Fibroblast of villous mesenchyme (primary cell): ENCODE measurements at regions not wholly inside any gene's neighbourhood (a gene's known extent, or its start where the extent isn't known, plus 50 kb on each side); places are given as distances from the start of the nearest gene placed in this dataset.
"Not testable (repeated sequence)": the region's sequence is repeated elsewhere in the genome, so short reads cannot be mapped to it uniquely, and the experiment has no call there.

Source experiments
- DNase-seq: peaks from one replicate; pipeline ENCODE4 v3.0.0-alpha.2; 2010; ENCODE audit warnings: low read depth
- H3K4me3 ChIP-seq: 2 replicates; pipeline ENCODE4 v1.5.1; 2011; ENCODE audit warnings: low read depth, mild to moderate bottlenecking, low read length
- TF ChIP-seq, protein P1 (sequence below): IDR thresholded peaks from 2 replicates; pipeline ENCODE4 v1.5.1; 2012; ENCODE audit warnings: low read depth, mild to moderate bottlenecking, low read length; ENCODE audit not compliant: insufficient read depth

- TF ChIP-seq, protein P1, sequence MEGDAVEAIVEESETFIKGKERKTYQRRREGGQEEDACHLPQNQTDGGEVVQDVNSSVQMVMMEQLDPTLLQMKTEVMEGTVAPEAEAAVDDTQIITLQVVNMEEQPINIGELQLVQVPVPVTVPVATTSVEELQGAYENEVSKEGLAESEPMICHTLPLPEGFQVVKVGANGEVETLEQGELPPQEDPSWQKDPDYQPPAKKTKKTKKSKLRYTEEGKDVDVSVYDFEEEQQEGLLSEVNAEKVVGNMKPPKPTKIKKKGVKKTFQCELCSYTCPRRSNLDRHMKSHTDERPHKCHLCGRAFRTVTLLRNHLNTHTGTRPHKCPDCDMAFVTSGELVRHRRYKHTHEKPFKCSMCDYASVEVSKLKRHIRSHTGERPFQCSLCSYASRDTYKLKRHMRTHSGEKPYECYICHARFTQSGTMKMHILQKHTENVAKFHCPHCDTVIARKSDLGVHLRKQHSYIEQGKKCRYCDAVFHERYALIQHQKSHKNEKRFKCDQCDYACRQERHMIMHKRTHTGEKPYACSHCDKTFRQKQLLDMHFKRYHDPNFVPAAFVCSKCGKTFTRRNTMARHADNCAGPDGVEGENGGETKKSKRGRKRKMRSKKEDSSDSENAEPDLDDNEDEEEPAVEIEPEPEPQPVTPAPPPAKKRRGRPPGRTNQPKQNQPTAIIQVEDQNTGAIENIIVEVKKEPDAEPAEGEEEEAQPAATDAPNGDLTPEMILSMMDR = no peak
- no peak overlapping the region for H3K4me3 ChIP-seq
- no peak for DNase-seq
These were observed 728.8 kb downstream of the TENT5A start for GRCh38 chr6:81023709-81024108.

DNA sequence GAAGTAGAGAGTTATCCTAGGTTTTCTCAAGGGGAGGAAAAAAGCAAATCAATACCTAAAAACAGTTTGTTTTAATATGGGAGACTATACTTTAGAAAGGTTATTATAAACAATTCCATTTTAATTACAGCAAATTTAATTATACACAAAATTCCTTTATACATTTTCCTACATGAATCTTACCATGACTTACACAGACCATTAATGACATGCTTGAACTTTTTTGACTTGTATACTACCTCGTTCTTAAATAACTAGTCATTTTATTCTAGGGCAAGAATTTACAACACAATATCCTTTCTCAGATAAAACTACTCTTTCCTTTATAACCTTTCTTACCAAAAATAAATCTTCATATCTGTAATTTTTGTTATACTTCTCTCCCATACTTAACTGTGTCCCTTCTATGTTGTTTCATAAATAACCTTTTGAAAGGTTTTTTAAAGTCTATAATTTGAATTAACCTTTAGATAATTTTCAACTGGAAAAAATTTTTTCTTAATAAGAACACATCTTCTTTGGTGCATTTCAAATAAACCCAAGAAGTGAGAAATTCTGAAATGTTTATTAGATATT lies 729.4 kb downstream of the TENT5A start:
- TF ChIP-seq, protein P1 = no peak
- DNase-seq = peak; percentile 3
- no peak overlapping the region for H3K4me3 ChIP-seq

DNA sequence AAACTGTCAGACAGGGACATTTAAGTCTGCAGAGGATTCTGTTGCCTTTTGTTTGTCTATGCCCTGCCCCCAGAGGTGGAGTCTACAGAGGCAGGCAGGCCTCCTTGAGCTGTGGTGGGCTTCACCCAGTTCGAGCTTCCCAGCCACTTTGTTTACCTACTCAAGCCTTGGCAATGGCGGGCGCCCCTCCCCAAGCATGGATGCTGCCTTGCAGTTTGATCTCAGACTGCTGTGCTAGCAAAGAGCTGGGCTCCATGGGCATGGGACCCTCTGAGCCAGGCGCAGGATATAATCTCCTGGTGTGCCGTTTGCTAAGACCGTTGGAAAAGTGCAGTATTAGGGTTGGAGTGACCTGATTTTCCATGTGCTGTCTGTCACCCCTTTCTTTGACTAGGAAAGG lies 734.9 kb downstream of the TENT5A start:
- H3K4me3 ChIP-seq = not testable (repeated sequence)

GRCh38 chr6:81003894-81004293 lies 748.6 kb downstream of the TENT5A start:
- TF ChIP-seq, protein P1 = no peak
- H3K4me3 ChIP-seq = no peak overlapping the region

More for the DNA sequence above, 734.9 kb downstream of the TENT5A start:
- DNase-seq = not testable (repeated sequence)

DNA sequence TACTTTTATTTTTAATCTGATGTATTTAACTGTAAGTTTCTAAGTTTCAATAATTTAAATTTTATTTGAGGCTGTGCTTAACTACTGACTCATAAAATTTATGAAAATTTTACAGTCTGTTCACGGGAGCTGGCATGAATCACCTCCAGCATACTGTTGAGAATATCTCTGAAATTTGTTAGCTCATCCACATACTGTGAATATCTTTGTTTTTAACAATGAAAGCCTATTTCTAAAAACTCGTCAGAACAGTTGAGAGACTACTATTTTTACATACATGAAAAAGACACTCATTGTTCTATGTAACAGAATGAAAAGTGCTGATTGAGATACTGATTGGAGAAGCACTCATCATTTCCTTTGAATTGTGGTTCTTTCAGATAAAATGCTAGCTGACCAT lies 749.3 kb downstream of the TENT5A start:
- no peak overlapping the region for H3K4me3 ChIP-seq
- no peak for DNase-seq
- TF ChIP-seq, protein P1 = no peak

More at GRCh38 chr6:81003894-81004293, 748.6 kb downstream of the TENT5A start:
- no peak for DNase-seq

DNA sequence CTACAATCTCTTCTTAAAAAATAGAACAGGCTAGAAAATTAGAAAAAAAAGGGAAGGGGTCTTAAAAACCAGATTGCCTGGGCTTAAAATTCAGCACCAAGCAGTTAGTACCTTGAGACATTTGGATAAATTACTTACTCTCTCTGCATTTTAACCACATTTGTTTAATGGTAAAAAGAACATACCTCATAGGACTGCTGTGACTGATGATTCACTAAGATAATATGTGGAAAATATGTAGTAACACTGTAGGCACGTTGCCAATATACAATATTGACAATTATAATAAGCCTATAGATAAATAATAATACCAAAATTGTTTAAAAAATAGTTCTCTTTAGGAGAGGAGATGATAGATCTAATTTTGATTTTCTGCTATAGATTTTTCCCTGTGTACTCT lies 750.4 kb downstream of the TENT5A start:
- no peak for DNase-seq
- H3K4me3 ChIP-seq = no peak overlapping the region
- TF ChIP-seq, protein P1 = no peak

DNA sequence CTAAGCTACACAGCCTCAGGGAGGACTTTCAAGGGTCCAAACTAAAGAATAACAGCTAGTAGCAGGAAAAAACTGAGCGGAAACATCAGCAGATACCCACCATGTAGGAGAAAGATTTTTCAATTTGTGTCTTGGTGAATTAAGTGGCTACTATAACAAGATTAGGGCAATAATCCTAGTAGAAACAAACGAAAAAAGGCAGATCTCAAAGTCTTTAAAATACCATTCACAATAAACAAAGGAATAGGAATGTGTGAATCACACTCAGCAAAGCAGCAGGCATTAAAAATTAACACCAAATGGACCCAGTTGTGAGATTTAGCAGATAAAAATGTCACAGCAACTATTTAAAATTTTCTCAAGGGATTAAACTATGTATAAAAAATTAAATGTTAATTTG lies 761.2 kb downstream of the TENT5A start:
- TF ChIP-seq, protein P1 = no peak
- H3K4me3 ChIP-seq = no peak overlapping the region
- no peak for DNase-seq
